Bronchial epithelial cell (primary cell): ENCODE measurements at regions not wholly inside any gene's neighbourhood (a gene's known extent, or its start where the extent isn't known, plus 50 kb on each side); places are given as distances from the start of the nearest gene placed in this dataset.

Experiments
- DNase-seq: peaks from one replicate; pipeline ENCODE4 v3.0.0-alpha.2; 2010; ENCODE audit warnings: low read depth
- FAIRE-seq: peaks from 2 replicates; lab custom pipeline; 2011; peaks lifted over from hg19 to GRCh38; lab: Jason Lieb, UNC
- H3K27me3 ChIP-seq: 2 replicates; pipeline ENCODE4 v1.5.1; 2011; ENCODE audit warnings: low read length; ENCODE audit not compliant: control insufficient read depth, insufficient read depth
- H3K36me3 ChIP-seq: 2 replicates; pipeline ENCODE4 v1.5.1; 2011; ENCODE audit warnings: low read length; ENCODE audit not compliant: control insufficient read depth, insufficient read depth
- H3K4me3 ChIP-seq: 2 replicates; pipeline ENCODE4 v1.5.1; 2011; ENCODE audit warnings: mild to moderate bottlenecking, low read depth, low read length, control low read depth
- CTCF ChIP-seq: IDR thresholded peaks from 2 replicates; pipeline ENCODE4 v1.5.1; 2011; ENCODE audit warnings: mild to moderate bottlenecking, moderate library complexity, low read length, control low read depth, inconsistent platforms; ENCODE audit not compliant: insufficient read depth, severe bottlenecking

GRCh38 chrX:38473701-38474100 is 87.6 kb upstream of the TSPAN7 start:
- H3K36me3 ChIP-seq: no peaks in the 10 kb centered on the region
- H3K4me3 ChIP-seq: no peak overlapping the region
- TF ChIP-seq CTCF: no peak
- DNase-seq (no peak), FAIRE-seq (no peak)
- no peaks in the 10 kb centered on the region for H3K27me3 ChIP-seq

- H3K4me3 ChIP-seq: no peak overlapping the region
- no peaks in the 10 kb centered on the region for H3K36me3 ChIP-seq
- no peak for DNase-seq
- H3K27me3 ChIP-seq: no peaks in the 10 kb centered on the region
- FAIRE-seq: no peak
- TF ChIP-seq CTCF: no peak
These were observed 86.8 kb upstream of the TSPAN7 start for GRCh38 chrX:38474543-38474942.

- TF ChIP-seq CTCF: no peak
- Histone ChIP-seq H3K4me3 (no peak overlapping the region), H3K36me3 (no peaks in the 10 kb centered on the region), H3K27me3 (no peaks in the 10 kb centered on the region)
- FAIRE-seq (no peak), DNase-seq (no peak)
These were observed 79.2 kb upstream of the TSPAN7 start for GRCh38 chrX:38482183-38482582.

GRCh38 chrX:38484607-38485498 is 76.5 kb upstream of the TSPAN7 start:
- no peaks in the 10 kb centered on the region for H3K27me3 ChIP-seq
- FAIRE-seq (no peak), DNase-seq (no peak)
- TF ChIP-seq CTCF: no peak
- H3K4me3 ChIP-seq: no peak overlapping the region
- no peaks in the 10 kb centered on the region for H3K36me3 ChIP-seq

- Histone ChIP-seq H3K27me3 (no peaks in the 10 kb centered on the region), H3K4me3 (no peak overlapping the region), H3K36me3 (no peaks in the 10 kb centered on the region)
- TF ChIP-seq CTCF: no peak
- no peak for FAIRE-seq
- DNase-seq: peak; percentile 19
These were observed 72.0 kb upstream of the TSPAN7 start for GRCh38 chrX:38489341-38489740.
